Left cardiac atrium (tissue), 4 donors: ENCODE measurements at regions not wholly inside any gene's neighbourhood (a gene's known extent, or its start where the extent isn't known, plus 50 kb on each side); places are given as distances from the start of the nearest gene placed in this dataset.

Source experiments
- ATAC-seq, 2 donors: fragments of 200-7000 bp; cut with Tn5 transposase; one replicate each; pipeline ENCODE4 v1.9.1; 2020; ENCODE audit warnings: mild to moderate bottlenecking in 2 of 2, moderate library complexity in 2 of 2
- DNase-seq: peaks from one replicate; pipeline ENCODE4 v3.0.0-alpha.2; 2020
- intact Hi-C, 2 donors: fragments of 100-400 bp; cut with DNase I; formaldehyde crosslinking; loops; one replicate each; pipeline versions ENCODE4 v1.14.1 to v1.15.1; 2022 to 2023
- donor health status: DM: no; HTN: yes; CAD: no.
- donor health status: DM: no; HTN: yes; CAD: no; lungs with severe emphysema.
- donor health status: DM: yes; HTN: yes; CAD: no.
- donor health status: Dilated cardiomyopathy.

DNA sequence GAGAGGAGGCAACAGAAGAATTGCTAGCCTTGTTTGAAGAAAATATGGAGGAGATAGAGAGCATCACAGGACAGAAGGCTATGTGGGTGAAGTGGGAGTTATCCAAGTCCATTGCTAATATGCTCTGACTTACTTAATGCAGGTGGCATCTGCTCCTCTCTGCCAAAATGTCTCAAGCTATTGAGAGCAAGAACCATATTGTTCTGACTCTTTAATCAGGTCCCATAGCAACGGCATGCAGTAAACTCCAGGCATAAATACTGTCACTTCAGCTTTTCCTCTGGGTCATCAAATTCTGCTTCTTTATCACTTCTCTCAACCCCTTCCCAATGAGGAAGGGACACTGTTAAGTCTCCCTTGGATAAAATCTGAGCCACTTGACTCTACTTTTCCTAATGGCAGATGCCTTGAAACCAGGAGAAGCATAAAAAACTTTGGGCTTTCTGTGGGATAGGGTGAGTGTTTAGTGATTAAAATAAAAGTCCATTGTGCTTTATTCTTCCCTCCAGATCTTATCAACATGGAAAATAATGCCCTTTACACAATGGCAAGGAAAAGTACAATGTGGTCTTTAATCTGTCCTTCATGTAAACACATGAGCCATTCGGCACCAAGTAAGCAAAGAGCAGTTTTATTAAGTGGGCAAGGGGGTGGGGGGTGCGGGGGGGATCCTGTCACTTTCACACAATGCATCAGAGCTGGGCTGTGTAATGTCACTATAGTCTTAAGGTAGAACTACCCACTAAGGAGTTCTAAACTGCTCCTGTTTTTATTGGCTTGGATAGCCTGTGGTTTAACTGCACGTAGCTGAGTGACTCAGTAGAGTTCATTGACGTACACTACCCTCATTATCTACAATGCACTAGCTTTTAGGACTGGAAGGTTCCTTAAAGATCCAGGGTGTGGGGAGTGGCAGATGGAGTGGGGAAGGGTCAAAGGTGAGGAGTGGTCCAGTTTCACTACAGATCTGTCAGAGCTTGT lies 71.0 kb upstream of the TARS1 start:
- peak in 1 of 2 donors; percentile 64 for ATAC-seq
- DNase-seq = no peak
- intact Hi-C loops = no loop called here

DNA sequence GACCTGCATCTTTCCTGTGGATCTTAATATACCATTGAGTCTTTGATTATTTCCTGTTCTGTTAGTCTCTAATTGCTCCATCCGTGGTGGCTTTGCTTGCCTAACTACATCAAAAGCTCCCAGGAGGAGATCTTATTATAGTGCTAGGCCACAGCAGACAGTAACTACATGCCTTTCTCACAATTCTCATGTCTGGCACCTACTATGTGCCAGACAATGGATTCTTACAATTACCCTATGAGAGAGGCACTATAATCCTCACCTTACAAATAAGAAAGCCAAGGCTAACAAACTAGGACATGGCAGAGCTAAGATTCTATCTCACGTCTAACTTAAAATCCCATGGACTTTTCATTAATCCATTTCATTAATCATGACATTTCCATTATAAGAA lies 70.3 kb upstream of the TARS1 start:
- intact Hi-C loops = no loop called here
- no peak for DNase-seq
- no peak for ATAC-seq

DNA sequence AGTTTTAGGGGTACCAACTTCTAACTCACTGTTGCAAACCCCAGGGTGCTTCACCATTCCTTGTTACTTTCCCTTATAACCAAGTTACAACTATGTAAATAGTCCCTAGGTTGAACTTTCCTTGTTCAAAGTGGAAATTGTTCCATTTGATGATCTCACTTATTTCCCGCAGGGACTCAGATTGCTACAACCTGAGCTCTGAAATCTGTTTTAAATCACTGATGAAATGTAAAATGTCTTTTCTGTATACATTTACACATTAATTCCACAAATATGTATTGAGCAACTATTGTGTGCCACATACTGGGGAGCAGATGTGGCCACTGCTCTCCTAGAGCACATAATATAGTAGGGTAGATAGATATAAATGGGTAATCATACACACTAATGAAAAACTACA lies 69.1 kb upstream of the TARS1 start:
- intact Hi-C loops = no loop called here
- DNase-seq = no peak
- ATAC-seq = no peak

DNA sequence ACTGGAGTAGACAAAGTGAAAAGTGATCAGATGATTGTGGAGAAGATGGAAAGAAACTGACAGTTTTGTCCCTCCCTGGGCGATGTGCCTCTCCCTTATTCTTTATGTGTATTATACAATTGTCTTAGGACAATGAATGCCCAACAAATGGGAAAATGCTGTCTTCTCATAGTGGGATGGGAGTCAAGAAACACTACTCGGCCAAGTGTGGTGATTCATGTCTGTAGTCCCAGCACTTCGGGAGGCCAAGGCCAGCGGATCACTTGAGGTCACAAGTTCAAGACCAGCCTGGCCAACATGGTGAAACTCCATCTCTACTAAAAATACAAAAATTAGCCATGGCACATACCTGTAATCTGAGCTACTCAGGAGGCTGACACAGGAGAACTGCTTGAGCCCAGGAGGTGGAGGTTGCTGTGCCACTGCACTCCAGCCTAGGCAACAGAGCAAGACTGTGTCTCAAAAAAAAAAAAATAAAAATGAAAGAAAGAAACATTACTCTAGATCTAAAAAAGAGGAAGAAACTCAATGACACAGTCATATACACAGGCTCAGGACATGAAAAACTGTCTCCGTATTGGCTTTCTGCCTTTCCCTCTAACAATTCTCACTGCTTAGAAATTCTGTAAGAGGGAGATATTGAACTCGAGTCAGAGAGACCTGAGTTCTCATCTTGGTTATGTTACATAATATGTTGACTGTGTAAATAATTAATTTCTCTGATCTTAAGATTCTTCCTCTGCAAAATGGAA lies 67.9 kb upstream of the TARS1 start:
- ATAC-seq (no peak), DNase-seq (no peak)
- intact Hi-C loops = no loop called here

DNA sequence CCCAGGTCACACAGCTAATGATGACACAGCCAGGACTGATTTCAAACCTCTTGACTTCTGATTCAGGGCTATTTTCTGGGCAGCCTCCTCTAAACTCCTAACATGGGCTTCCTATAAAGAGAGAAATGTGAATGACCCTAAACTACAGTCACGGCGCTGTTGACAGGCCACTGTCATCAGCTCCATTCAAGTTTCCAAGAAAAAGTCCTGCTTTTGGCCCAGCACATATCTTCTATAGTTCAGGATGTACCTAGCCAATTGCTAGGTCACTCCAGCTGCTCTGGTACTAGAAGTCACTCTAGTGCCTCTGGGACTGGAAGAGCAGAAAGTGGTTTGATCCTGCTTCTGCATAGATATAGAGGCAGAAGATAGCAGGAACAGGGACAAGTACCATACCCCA lies 64.9 kb upstream of the TARS1 start:
- no peak for ATAC-seq

DNA sequence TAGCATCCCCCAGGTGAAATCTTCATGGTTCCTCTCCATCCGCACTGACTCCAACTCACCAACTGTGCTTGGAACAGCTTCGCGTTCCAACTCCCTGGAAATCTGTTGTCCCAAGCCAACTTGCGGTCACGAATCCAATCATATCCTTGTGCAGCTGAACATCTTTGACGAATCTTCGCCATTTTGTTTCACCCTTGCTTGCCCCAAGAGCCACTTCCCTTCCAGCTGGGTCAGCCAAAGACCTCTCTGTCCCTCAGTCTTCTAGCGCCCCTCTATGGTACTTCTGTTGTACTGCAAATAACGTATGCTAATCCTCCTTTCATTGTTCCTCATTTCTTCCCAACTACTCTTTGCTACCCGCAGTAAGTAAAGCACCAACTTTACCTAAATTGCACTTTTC lies 61.0 kb upstream of the TARS1 start:
- DNase-seq (no peak), ATAC-seq (peak in 1 of 2 donors; percentile 55)
- intact Hi-C loops = no loop called here

More for the DNA sequence above, 64.9 kb upstream of the TARS1 start:
- no peak for DNase-seq
- intact Hi-C loops = no loop called here

DNA sequence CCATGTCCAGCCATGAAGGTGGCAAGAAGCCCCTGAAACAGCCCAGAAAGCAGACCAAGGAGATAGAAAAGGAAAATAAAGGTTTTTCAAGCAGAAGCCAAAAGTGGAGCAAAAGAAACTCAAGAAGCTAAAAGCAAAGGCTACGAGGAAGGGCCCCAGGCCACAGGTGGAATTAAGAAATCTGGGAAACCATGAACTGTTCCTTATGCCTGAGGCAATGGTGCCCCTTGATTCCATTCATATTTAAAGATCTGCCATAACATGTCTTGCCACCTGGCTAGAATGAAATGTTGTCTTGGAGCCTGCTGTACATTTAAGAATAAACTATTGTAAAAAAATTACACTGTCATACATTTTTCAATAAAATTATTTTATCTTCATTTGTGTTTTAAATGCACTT lies 59.5 kb upstream of the TARS1 start:
- DNase-seq (no peak), ATAC-seq (no peak)
- intact Hi-C loops = no loop called here
